GM12878 (cell line): ENCODE measurements at regions not wholly inside any gene's neighbourhood (a gene's known extent, or its start where the extent isn't known, plus 50 kb on each side); places are given as distances from the start of the nearest gene placed in this dataset.

Experiments used
- ATAC-seq: fragments of 200-7000 bp; cut with Tn5 transposase; 3 replicates; pipeline ENCODE4 v1.9.1; 2020; ENCODE audit warnings: mild to moderate bottlenecking, moderate library complexity
- BruUV-seq: library from RNA; stranded (reverse); fragments of 400-500 nt; replicated peaks from 2 replicates; lab custom pipeline; 2021; lab: Mats Ljungman, UMichigan
- CTCF ChIA-PET: fragments of 300-600 bp; sonication (Branson Sonifier 250); formaldehyde crosslinking; extraction: SDS; loops from one replicate; lab custom pipeline; 2021; ENCODE audit warnings: inconsistent platforms; lab: Yijun Ruan, JAX
- POLR2A ChIA-PET: fragments of 350-600 bp; formaldehyde crosslinking; extraction: SDS; loops from one replicate; lab custom pipeline; 2021; ENCODE audit warnings: inconsistent platforms; lab: Charles Lee
- RAD21 ChIA-PET: fragments of 300-600 bp; sonication (Branson Sonifier 250); formaldehyde crosslinking; loops from one replicate; lab custom pipeline; 2023; ENCODE audit warnings: antibody characterized with exemption; ENCODE audit not compliant: unreplicated experiment; lab: Charles Lee
- SMC1A ChIA-PET: fragments of 300-600 bp; sonication (Branson Sonifier 250); formaldehyde crosslinking; loops from one replicate; lab custom pipeline; 2023; ENCODE audit not compliant: unreplicated experiment, uncharacterized antibody; lab: Charles Lee
- DNase-seq: peaks from one replicate; pipeline ENCODE4 v3.0.0-alpha.2; 2011; ENCODE audit warnings: low read depth, low spot score
- FAIRE-seq: peaks from 3 replicates; lab custom pipeline; 2011; peaks lifted over from hg19 to GRCh38; lab: Jason Lieb, UNC
- H2AFZ ChIP-seq: 2 replicates; pipeline ENCODE4 v1.6.0; 2011; ENCODE audit warnings: low read depth, low read length, control low read depth; ENCODE audit not compliant: control insufficient read depth
- H3K27ac ChIP-seq: 2 replicates; pipeline ENCODE4 v1.5.1; 2011; ENCODE audit warnings: control low read depth; ENCODE audit not compliant: control insufficient read depth, insufficient read depth
- H3K27me3 ChIP-seq, 2 experiments: replicated peaks in 1 of 2; 2 replicates each; pipeline versions ENCODE4 v1.6.0 to v1.6.1; 2011; ENCODE audit warnings: low read length in 1 of 2; ENCODE audit not compliant: control insufficient read depth in 2 of 2, insufficient read depth in 2 of 2
- H3K36me3 ChIP-seq, 2 experiments: 2 replicates each; pipeline ENCODE4 v1.5.1; 2011; ENCODE audit warnings: low read length in 1 of 2; ENCODE audit not compliant: control insufficient read depth in 2 of 2, insufficient read depth in 2 of 2
- H3K4me1 ChIP-seq: 2 replicates; pipeline ENCODE4 v1.6.1; 2011; ENCODE audit warnings: mild to moderate bottlenecking, low read length, moderate library complexity, mixed read lengths; ENCODE audit not compliant: control insufficient read depth, insufficient read depth
- H3K4me2 ChIP-seq: 2 replicates; pipeline ENCODE4 v1.6.0; 2011; ENCODE audit warnings: control low read depth; ENCODE audit not compliant: control insufficient read depth, insufficient read depth
- H3K4me3 ChIP-seq: fragments of 200-600 bp; sonication (generic); 2 replicates; pipeline ENCODE4 v1.5.1; 2016
- H3K79me2 ChIP-seq: 2 replicates; pipeline ENCODE4 v1.6.0; 2011; ENCODE audit warnings: low read length; ENCODE audit not compliant: control insufficient read depth, insufficient read depth
- H3K9ac ChIP-seq: 2 replicates; pipeline ENCODE4 v1.8.0; 2011; ENCODE audit warnings: low read length, control low read depth, mixed read lengths; ENCODE audit not compliant: control insufficient read depth, insufficient read depth
- H3K9me3 ChIP-seq: replicated peaks from 3 replicates; pipeline ENCODE4 v1.5.1; 2011; ENCODE audit warnings: mild to moderate bottlenecking, low read length; ENCODE audit not compliant: control insufficient read depth, insufficient read depth
- H4K20me1 ChIP-seq: 2 replicates; pipeline ENCODE4 v1.6.0; 2011; ENCODE audit not compliant: control insufficient read depth, insufficient read depth
- BHLHE40 ChIP-seq, 2 experiments: fragments of 450-650 bp in 1 of 2; IDR thresholded peaks; 2 replicates each; pipeline ENCODE4 v1.6.1; 2011 to 2017; ENCODE audit warnings: low read depth in 2 of 2, borderline replicate concordance in 1 of 2, improper control_type of control experiment in 1 of 2, low read length in 1 of 2, mild to moderate bottlenecking in 1 of 2
- CBX5 ChIP-seq: sonication (generic); IDR thresholded peaks from 2 replicates; pipeline ENCODE4 v1.6.1; 2016; ENCODE audit warnings: low read depth, moderate library complexity, mild to moderate bottlenecking, inconsistent platforms
- FOXK2 ChIP-seq: fragments of 450-650 bp; IDR thresholded peaks from 2 replicates; pipeline ENCODE4 v1.6.1; 2017; ENCODE audit warnings: mild to moderate bottlenecking, moderate library complexity
- HDAC2 ChIP-seq: fragments of 200-600 bp; sonication (generic); IDR thresholded peaks from 2 replicates; pipeline ENCODE4 v1.6.1; 2017
- HDAC6 ChIP-seq: fragments of 200-600 bp; sonication (generic); IDR thresholded peaks from one replicate; pipeline ENCODE4 v1.8.0; 2017; ENCODE audit warnings: antibody characterized with exemption; ENCODE audit not compliant: unreplicated experiment
- JUNB ChIP-seq: IDR thresholded peaks from 2 replicates; pipeline ENCODE4 v1.6.1; 2016; ENCODE audit warnings: antibody characterized with exemption, mild to moderate bottlenecking
- NR2C1 ChIP-seq: fragments of 450-650 bp; IDR thresholded peaks from 2 replicates; pipeline ENCODE4 v1.6.1; 2017; ENCODE audit warnings: antibody characterized with exemption, mild to moderate bottlenecking, moderate library complexity
- NR2C2 ChIP-seq: IDR thresholded peaks from 2 replicates; pipeline ENCODE4 v1.6.1; 2011; ENCODE audit warnings: borderline replicate concordance, low read depth; ENCODE audit not compliant: control insufficient read depth, insufficient read length
- POLR2AphosphoS2 ChIP-seq: IDR thresholded peaks from 2 replicates; pipeline ENCODE4 v1.6.1; 2011; ENCODE audit warnings: low read depth, mild to moderate bottlenecking, low read length, improper control_type of control experiment, moderate library complexity
- TBL1XR1 ChIP-seq: IDR thresholded peaks from 2 replicates; pipeline ENCODE4 v1.6.1; 2012; ENCODE audit warnings: low read depth, low read length, improper control_type of control experiment
- YY1 ChIP-seq: IDR thresholded peaks from 2 replicates; pipeline ENCODE4 v1.6.1; 2011; ENCODE audit warnings: low read depth, mild to moderate bottlenecking, low read length
- ZNF24 ChIP-seq: fragments of 450-650 bp; IDR thresholded peaks from 2 replicates; pipeline ENCODE4 v1.6.1; 2017; ENCODE audit warnings: antibody characterized with exemption, mild to moderate bottlenecking
- WGBS: methylation state at CpG from one replicate; pipeline ENCODE4 v1.1.6; 2016; ENCODE audit warnings: low lambda C conversion rate; ENCODE audit not compliant: insufficient replicate concordance, insufficient coverage; ENCODE audit errors: missing lambda C conversion rate; 5-methylcytosine and 5-hydroxymethylcytosine counted together
- in situ Hi-C: fragments of 300-500 bp; cut with MboI; formaldehyde crosslinking; loops from 9 replicates; pipeline ENCODE4 v1.14.3; 2018; ENCODE audit warnings: mixed read lengths
- intact Hi-C: fragments of 100-400 bp; cut with micrococcal nuclease; formaldehyde crosslinking; loops from one replicate; pipeline ENCODE4 v1.14.2; 2022; ENCODE audit not compliant: unreplicated experiment
- TF ChIP-seq, protein P1 (sequence below): fragments of 450-650 bp; IDR thresholded peaks from 2 replicates; pipeline ENCODE4 v1.6.1; 2018; ENCODE audit warnings: mild to moderate bottlenecking, low read depth, moderate library complexity; ENCODE audit not compliant: partially characterized antibody
- TF ChIP-seq, protein P2 (sequence below): IDR thresholded peaks from 2 replicates; pipeline ENCODE4 v1.6.1; 2012; ENCODE audit warnings: low read depth, low read length, improper control_type of control experiment
- TF ChIP-seq, protein P3 (sequence below): fragments of 450-650 bp; IDR thresholded peaks from 2 replicates; pipeline ENCODE4 v1.6.1; 2017; ENCODE audit warnings: mild to moderate bottlenecking, moderate library complexity
- TF ChIP-seq, protein P4 (sequence below): fragments of 450-650 bp; IDR thresholded peaks from 2 replicates; pipeline ENCODE4 v1.6.1; 2017; ENCODE audit warnings: low read depth, mild to moderate bottlenecking, moderate library complexity

DNA sequence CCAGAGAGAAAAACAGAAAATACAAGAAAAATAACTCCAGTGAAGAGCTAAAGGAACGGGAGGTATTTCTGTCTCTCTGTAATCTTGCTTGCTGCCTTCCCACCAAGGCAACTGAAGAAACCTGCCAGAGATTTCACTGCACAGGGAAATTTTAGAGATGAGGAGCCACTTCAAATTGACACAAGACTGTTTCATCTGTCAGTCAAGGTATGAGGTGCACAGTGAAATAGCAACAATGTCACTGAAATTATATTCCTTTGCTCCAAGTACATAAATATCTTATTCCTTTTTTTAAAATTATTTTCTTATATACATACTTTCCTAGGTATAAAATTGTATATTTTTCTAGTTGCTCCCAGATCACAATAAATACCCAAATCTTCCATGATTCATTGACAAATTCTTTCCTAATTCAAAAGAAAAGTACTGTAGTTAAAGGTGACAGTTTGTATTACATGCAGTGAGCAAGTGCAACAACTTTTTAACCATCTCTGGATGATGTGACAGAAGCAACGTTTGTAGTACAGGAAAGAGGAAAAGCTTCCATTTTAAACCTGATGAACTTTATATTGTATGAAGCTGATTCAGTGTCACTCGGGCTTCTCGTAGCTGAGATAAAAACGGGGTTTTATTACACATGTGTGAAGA, 563.4 kb downstream of the TUSC7 start:
- ChIA-PET SMC1A (interaction anchor here (1.0 kb wide), 1 partner anchor 11 kb away, joined by 4 read pairs; no protein-coding TSS in a partner anchor), POLR2A (no interaction called here), CTCF (no interaction called here), RAD21 (no interaction called here)
- Histone ChIP-seq H3K9me3 (no peaks in the 10 kb centered on the region), H3K27me3 (no peaks in the 10 kb centered on the region; a peak in 1 of 4 replicates), H3K4me2 (no peak overlapping the region), H3K4me3 (no peak overlapping the region), H3K9ac (no peak overlapping the region), H4K20me1 (no peaks in the 10 kb centered on the region), H3K4me1 (no peaks in the 10 kb centered on the region), H3K27ac (no peak overlapping the region), H3K36me3 (no peaks in the 10 kb centered on the region), H2AFZ (no peak overlapping the region), H3K79me2 (no peaks in the 10 kb centered on the region)
- no peak for ATAC-seq
- BruUV-seq: no TSS peak
- DNase-seq: no peak
- no peak for FAIRE-seq
- intact Hi-C loops: no loop called here
- WGBS: 23% methylated on average over 5 of the region's 5 CpGs
- in situ Hi-C loops: no loop called here
- TF ChIP-seq NR2C1 (no peak), TBL1XR1 (no peak), POLR2AphosphoS2 (no peak), JUNB (no peak), CBX5 (no peak), YY1 (no peak), BHLHE40 (IDR thresholded peaks at IDR 0.05; ENCODE audit: borderline replicate concordance in 1 of 2, low read depth in 2 of 2, low read length in 1 of 2) (no peak), HDAC6 (no peak), FOXK2 (no peak), NR2C2 (no peak), HDAC2 (no peak), ZNF24 (no peak)
- TF ChIP-seq, protein P1, sequence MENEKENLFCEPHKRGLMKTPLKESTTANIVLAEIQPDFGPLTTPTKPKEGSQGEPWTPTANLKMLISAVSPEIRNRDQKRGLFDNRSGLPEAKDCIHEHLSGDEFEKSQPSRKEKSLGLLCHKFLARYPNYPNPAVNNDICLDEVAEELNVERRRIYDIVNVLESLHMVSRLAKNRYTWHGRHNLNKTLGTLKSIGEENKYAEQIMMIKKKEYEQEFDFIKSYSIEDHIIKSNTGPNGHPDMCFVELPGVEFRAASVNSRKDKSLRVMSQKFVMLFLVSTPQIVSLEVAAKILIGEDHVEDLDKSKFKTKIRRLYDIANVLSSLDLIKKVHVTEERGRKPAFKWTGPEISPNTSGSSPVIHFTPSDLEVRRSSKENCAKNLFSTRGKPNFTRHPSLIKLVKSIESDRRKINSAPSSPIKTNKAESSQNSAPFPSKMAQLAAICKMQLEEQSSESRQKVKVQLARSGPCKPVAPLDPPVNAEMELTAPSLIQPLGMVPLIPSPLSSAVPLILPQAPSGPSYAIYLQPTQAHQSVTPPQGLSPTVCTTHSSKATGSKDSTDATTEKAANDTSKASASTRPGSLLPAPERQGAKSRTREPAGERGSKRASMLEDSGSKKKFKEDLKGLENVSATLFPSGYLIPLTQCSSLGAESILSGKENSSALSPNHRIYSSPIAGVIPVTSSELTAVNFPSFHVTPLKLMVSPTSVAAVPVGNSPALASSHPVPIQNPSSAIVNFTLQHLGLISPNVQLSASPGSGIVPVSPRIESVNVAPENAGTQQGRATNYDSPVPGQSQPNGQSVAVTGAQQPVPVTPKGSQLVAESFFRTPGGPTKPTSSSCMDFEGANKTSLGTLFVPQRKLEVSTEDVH: no peak
- TF ChIP-seq, protein P2, sequence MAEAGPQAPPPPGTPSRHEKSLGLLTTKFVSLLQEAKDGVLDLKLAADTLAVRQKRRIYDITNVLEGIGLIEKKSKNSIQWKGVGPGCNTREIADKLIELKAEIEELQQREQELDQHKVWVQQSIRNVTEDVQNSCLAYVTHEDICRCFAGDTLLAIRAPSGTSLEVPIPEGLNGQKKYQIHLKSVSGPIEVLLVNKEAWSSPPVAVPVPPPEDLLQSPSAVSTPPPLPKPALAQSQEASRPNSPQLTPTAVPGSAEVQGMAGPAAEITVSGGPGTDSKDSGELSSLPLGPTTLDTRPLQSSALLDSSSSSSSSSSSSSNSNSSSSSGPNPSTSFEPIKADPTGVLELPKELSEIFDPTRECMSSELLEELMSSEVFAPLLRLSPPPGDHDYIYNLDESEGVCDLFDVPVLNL: no peak
- TF ChIP-seq, protein P3, sequence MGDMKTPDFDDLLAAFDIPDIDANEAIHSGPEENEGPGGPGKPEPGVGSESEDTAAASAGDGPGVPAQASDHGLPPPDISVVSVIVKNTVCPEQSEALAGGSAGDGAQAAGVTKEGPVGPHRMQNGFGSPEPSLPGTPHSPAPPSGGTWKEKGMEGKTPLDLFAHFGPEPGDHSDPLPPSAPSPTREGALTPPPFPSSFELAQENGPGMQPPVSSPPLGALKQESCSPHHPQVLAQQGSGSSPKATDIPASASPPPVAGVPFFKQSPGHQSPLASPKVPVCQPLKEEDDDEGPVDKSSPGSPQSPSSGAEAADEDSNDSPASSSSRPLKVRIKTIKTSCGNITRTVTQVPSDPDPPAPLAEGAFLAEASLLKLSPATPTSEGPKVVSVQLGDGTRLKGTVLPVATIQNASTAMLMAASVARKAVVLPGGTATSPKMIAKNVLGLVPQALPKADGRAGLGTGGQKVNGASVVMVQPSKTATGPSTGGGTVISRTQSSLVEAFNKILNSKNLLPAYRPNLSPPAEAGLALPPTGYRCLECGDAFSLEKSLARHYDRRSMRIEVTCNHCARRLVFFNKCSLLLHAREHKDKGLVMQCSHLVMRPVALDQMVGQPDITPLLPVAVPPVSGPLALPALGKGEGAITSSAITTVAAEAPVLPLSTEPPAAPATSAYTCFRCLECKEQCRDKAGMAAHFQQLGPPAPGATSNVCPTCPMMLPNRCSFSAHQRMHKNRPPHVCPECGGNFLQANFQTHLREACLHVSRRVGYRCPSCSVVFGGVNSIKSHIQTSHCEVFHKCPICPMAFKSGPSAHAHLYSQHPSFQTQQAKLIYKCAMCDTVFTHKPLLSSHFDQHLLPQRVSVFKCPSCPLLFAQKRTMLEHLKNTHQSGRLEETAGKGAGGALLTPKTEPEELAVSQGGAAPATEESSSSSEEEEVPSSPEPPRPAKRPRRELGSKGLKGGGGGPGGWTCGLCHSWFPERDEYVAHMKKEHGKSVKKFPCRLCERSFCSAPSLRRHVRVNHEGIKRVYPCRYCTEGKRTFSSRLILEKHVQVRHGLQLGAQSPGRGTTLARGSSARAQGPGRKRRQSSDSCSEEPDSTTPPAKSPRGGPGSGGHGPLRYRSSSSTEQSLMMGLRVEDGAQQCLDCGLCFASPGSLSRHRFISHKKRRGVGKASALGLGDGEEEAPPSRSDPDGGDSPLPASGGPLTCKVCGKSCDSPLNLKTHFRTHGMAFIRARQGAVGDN: no peak
- TF ChIP-seq, protein P4, sequence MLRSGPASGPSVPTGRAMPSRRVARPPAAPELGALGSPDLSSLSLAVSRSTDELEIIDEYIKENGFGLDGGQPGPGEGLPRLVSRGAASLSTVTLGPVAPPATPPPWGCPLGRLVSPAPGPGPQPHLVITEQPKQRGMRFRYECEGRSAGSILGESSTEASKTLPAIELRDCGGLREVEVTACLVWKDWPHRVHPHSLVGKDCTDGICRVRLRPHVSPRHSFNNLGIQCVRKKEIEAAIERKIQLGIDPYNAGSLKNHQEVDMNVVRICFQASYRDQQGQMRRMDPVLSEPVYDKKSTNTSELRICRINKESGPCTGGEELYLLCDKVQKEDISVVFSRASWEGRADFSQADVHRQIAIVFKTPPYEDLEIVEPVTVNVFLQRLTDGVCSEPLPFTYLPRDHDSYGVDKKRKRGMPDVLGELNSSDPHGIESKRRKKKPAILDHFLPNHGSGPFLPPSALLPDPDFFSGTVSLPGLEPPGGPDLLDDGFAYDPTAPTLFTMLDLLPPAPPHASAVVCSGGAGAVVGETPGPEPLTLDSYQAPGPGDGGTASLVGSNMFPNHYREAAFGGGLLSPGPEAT: no peak
